Adrenal gland (tissue), 9 donors: ENCODE measurements at regions not wholly inside any gene's neighbourhood (a gene's known extent, or its start where the extent isn't known, plus 50 kb on each side); places are given as distances from the start of the nearest gene placed in this dataset.

Experiments
- DNase-seq, 7 donors: peaks; one replicate each; pipeline ENCODE4 v3.0.0-alpha.2; 2019 to 2020
- H3K27ac ChIP-seq, 5 donors: fragments of 200-600 bp; sonication (generic) in 4 of 5; 1 replicate in 3 of 5; 2 replicates in 2 of 5; pipeline versions ENCODE4 v1.5.1 to v1.8.0; 2016 to 2020; ENCODE audit warnings: mild to moderate bottlenecking in 1 of 5
- H3K27me3 ChIP-seq: fragments of 200-600 bp; 2 replicates; pipeline ENCODE4 v1.8.0; 2021
- H3K36me3 ChIP-seq, 2 donors: fragments of 200-600 bp; replicated peaks in 1 of 2; 1 replicate in 1 of 2; 2 replicates in 1 of 2; pipeline versions ENCODE4 v1.5.1 to v1.8.0; 2018 to 2022
- H3K4me1 ChIP-seq, 2 donors: fragments of 200-600 bp; replicated peaks in 1 of 2; 1 replicate in 1 of 2; 2 replicates in 1 of 2; pipeline versions ENCODE4 v1.5.1 to v1.8.0; 2018 to 2021
- H3K4me3 ChIP-seq, 4 donors: fragments of 200-600 bp; sonication (generic) in 3 of 4; one replicate each; pipeline ENCODE4 v1.5.1; 2016 to 2018
- H3K9me3 ChIP-seq, 3 donors: fragments of 200-600 bp; sonication (generic) in 1 of 3; replicated peaks in 1 of 3; 1 replicate in 2 of 3; 2 replicates in 1 of 3; pipeline versions ENCODE4 v1.5.1 to v1.8.0; 2016 to 2021
- CTCF ChIP-seq, 6 experiments: fragments of 450-650 bp in 4 of 6; fragments of 200-600 bp in 2 of 6; sonication (generic) in 1 of 6; IDR thresholded peaks; 1 replicate in 5 of 6; 2 replicates in 1 of 6; pipeline versions ENCODE4 v1.5.1 to v1.8.0; 2016 to 2021; ENCODE audit warnings: antibody characterized with exemption in 6 of 6, mild to moderate bottlenecking in 2 of 6, moderate library complexity in 1 of 6
- POLR2A ChIP-seq, 2 donors: fragments of 450-650 bp; IDR thresholded peaks; one replicate each; pipeline ENCODE4 v1.6.1; 2017; ENCODE audit warnings: antibody characterized with exemption in 2 of 2, mild to moderate bottlenecking in 2 of 2, moderate library complexity in 1 of 2
- WGBS, 4 donors: extraction: QIAGEN DNeasy Blood & Tissue Kit in 2 of 4; methylation state at CpG; one replicate each; pipeline versions ENCODE4 v1.1.5 to v1.1.7; 2013 to 2017; 5-methylcytosine and 5-hydroxymethylcytosine counted together
- intact Hi-C, 2 donors: fragments of 100-400 bp; cut with DNase I; formaldehyde crosslinking; loops; one replicate each; pipeline versions ENCODE4 v1.14.1 to v1.15.0; 2022 to 2023
- donor health status: healthy with polysubstance abuse.
- donor health status: Bipolar disorder and iron deficiency.
- donor health status: DM: yes; HTN: yes; CAD: no.
- donor health status: DM: no; HTN: no; CAD: no.
- donor health status: DM: no; HTN: no; CAD: no.

- Histone ChIP-seq H3K4me1 (no peaks in the 10 kb centered on the region), H3K9me3 (no peaks in the 10 kb centered on the region), H3K4me3 (no peak overlapping the region), H3K36me3 (no peaks in the 10 kb centered on the region), H3K27me3 (no peaks in the 10 kb centered on the region), H3K27ac (no peak overlapping the region)
- no peak for DNase-seq
- intact Hi-C loops, result no loop called here
- TF ChIP-seq POLR2A (IDR thresholded peaks at IDR 0.05) (no peak), CTCF (IDR thresholded peaks at IDR 0.05) (no peak)
- WGBS, 4 donors, result 59 to 70% (median 65%) methylated on average over 1 of the region's 1 CpG
These were observed 318.8 kb downstream of the LRIG3 start for GRCh38 chr12:58601529-58601928.

GRCh38 chr12:58602179-58602578, 318.1 kb downstream of the LRIG3 start:
- no peak overlapping the region for H3K4me3 ChIP-seq
- no peaks in the 10 kb centered on the region for H3K4me1 ChIP-seq
- no peaks in the 10 kb centered on the region for H3K36me3 ChIP-seq
- no peak overlapping the region for H3K27ac ChIP-seq
- intact Hi-C loops, result no loop called here
- H3K27me3 ChIP-seq, result no peaks in the 10 kb centered on the region
- H3K9me3 ChIP-seq, result no peaks in the 10 kb centered on the region
- DNase-seq, result no peak
- WGBS, 4 donors, result 79 to 89% (median 82%) methylated on average over 6 of the region's 6 CpGs
- no peak for TF ChIP-seq CTCF (IDR thresholded peaks at IDR 0.05)
- TF ChIP-seq POLR2A (IDR thresholded peaks at IDR 0.05), result no peak

GRCh38 chr12:58602736-58603135, 317.6 kb downstream of the LRIG3 start:
- no peak for TF ChIP-seq CTCF (IDR thresholded peaks at IDR 0.05)
- no peak for TF ChIP-seq POLR2A (IDR thresholded peaks at IDR 0.05)
- no peak overlapping the region for H3K4me3 ChIP-seq
- no peaks in the 10 kb centered on the region for H3K27me3 ChIP-seq
- H3K4me1 ChIP-seq, result no peaks in the 10 kb centered on the region
- H3K27ac ChIP-seq, result no peak overlapping the region
- 77 to 91% (median 80%) methylated on average over 1 of the region's 1 CpG for WGBS, 4 donors
- DNase-seq, result no peak
- intact Hi-C loops, result no loop called here
- no peaks in the 10 kb centered on the region for H3K36me3 ChIP-seq
- H3K9me3 ChIP-seq, result no peaks in the 10 kb centered on the region

GRCh38 chr12:58607805-58608204, 312.5 kb downstream of the LRIG3 start:
- Histone ChIP-seq H3K27me3 (no peaks in the 10 kb centered on the region), H3K4me3 (no peak overlapping the region), H3K27ac (no peak overlapping the region), H3K4me1 (no peaks in the 10 kb centered on the region), H3K9me3 (no peaks in the 10 kb centered on the region), H3K36me3 (no peaks in the 10 kb centered on the region)
- WGBS, 4 donors, result 0 to 50% (median 19%) methylated on average over 1 of the region's 1 CpG
- intact Hi-C loops, result no loop called here
- TF ChIP-seq POLR2A (IDR thresholded peaks at IDR 0.05) (no peak), CTCF (IDR thresholded peaks at IDR 0.05) (no peak)
- no peak for DNase-seq
